ENCODE measurements at regions not wholly inside any gene's neighbourhood (a gene's known extent, or its start where the extent isn't known, plus 50 kb on each side); places are given as distances from the start of the nearest gene placed in this dataset.

GRCh38 chr3:95272781-95273180, 1209.9 kb downstream of the NSUN3 start:
- Histone ChIP-seq H2BK5ac (ENCODE audit: low read depth, low read length, poor library complexity, severe bottlenecking) (no peak overlapping the region), H3K18ac (ENCODE audit: low read depth in 1 of 2, low read length in 2 of 2) (no peak overlapping the region), H3K4me3 (ENCODE audit: insufficient read depth in 1 of 2, low read depth in 1 of 2, low read length in 2 of 2) (no peak overlapping the region), H3K9ac (ENCODE audit: low read length) (no peak overlapping the region), H2AFZ (ENCODE audit: low read depth, low read length) (no peak overlapping the region), H3K27me3 (ENCODE audit: control insufficient read depth in 1 of 2, insufficient read depth in 1 of 2, low read length in 2 of 2) (no peaks in the 10 kb centered on the region), H4K8ac (ENCODE audit: low read length) (no peak overlapping the region), H3K27ac (ENCODE audit: low read length, poor library complexity, severe bottlenecking) (no peak overlapping the region), H2BK15ac (ENCODE audit: low read depth, poor library complexity, severe bottlenecking) (no peak overlapping the region), H3K79me1 (replicated peaks; ENCODE audit: low read length, poor library complexity, severe bottlenecking) (no peaks in the 10 kb centered on the region), H3K23ac (ENCODE audit: low read length in 2 of 2) (no peak overlapping the region), H2BK12ac (ENCODE audit: low read length in 2 of 2) (no peak overlapping the region), H3K4me2 (ENCODE audit: low read length, poor library complexity, severe bottlenecking) (no peak overlapping the region), H3K14ac (ENCODE audit: low read length in 2 of 2) (no peak overlapping the region), H2BK120ac (ENCODE audit: low read depth, low read length) (no peak overlapping the region), H4K91ac (ENCODE audit: low read length) (no peak overlapping the region), H3K9me3 (ENCODE audit: control insufficient read depth, low read length) (no peaks in the 10 kb centered on the region), H3K4ac (ENCODE audit: low read depth in 1 of 2, low read length in 2 of 2) (no peak overlapping the region), H2AK5ac (ENCODE audit: low read length, severe bottlenecking) (no peak overlapping the region), H3K36me3 (ENCODE audit: control insufficient read depth in 1 of 2, insufficient read depth in 2 of 2, low read depth in 1 of 2, low read length in 2 of 2) (no peaks in the 10 kb centered on the region), H3K4me1 (ENCODE audit: control insufficient read depth, insufficient read depth, low read depth, low read length) (no peaks in the 10 kb centered on the region)
- 100% methylated on average over 1 of the region's 2 CpGs for WGBS
- DNase-seq = no peak

- no peaks in the 10 kb centered on the region for H3K4me1 ChIP-seq (ENCODE audit: control insufficient read depth, insufficient read depth, low read depth, low read length)
- H3K4me2 ChIP-seq (ENCODE audit: low read length, poor library complexity, severe bottlenecking) = no peak overlapping the region
- H3K9me3 ChIP-seq (ENCODE audit: control insufficient read depth, low read length) = no peaks in the 10 kb centered on the region
- H3K4ac ChIP-seq (ENCODE audit: low read depth in 1 of 2, low read length in 2 of 2) = no peak overlapping the region
- no peak for DNase-seq
- no peaks in the 10 kb centered on the region for H3K27me3 ChIP-seq (ENCODE audit: control insufficient read depth in 1 of 2, insufficient read depth in 1 of 2, low read length in 2 of 2)
- H3K23ac ChIP-seq (ENCODE audit: low read length in 2 of 2) = no peak overlapping the region
- no peak overlapping the region for H2BK5ac ChIP-seq (ENCODE audit: low read depth, low read length, poor library complexity, severe bottlenecking)
- no peak overlapping the region for H2BK120ac ChIP-seq (ENCODE audit: low read depth, low read length)
- H3K9ac ChIP-seq (ENCODE audit: low read length) = no peak overlapping the region
- no peak overlapping the region for H3K18ac ChIP-seq (ENCODE audit: low read depth in 1 of 2, low read length in 2 of 2)
- H3K27ac ChIP-seq (ENCODE audit: low read length, poor library complexity, severe bottlenecking) = no peak overlapping the region
- no peak overlapping the region for H4K91ac ChIP-seq (ENCODE audit: low read length)
- no peaks in the 10 kb centered on the region for H3K79me1 ChIP-seq (replicated peaks; ENCODE audit: low read length, poor library complexity, severe bottlenecking)
- no peak overlapping the region for H3K4me3 ChIP-seq (ENCODE audit: insufficient read depth in 1 of 2, low read depth in 1 of 2, low read length in 2 of 2)
- H2BK15ac ChIP-seq (ENCODE audit: low read depth, poor library complexity, severe bottlenecking) = no peak overlapping the region
- no peak overlapping the region for H2AK5ac ChIP-seq (ENCODE audit: low read length, severe bottlenecking)
- no peak overlapping the region for H4K8ac ChIP-seq (ENCODE audit: low read length)
- H2BK12ac ChIP-seq (ENCODE audit: low read length in 2 of 2) = no peak overlapping the region
- H2AFZ ChIP-seq (ENCODE audit: low read depth, low read length) = no peak overlapping the region
- WGBS = no CpG with 5 or more reads among the region's 3 CpGs
- no peak overlapping the region for H3K14ac ChIP-seq (ENCODE audit: low read length in 2 of 2)
- no peaks in the 10 kb centered on the region for H3K36me3 ChIP-seq (ENCODE audit: control insufficient read depth in 1 of 2, insufficient read depth in 2 of 2, low read depth in 1 of 2, low read length in 2 of 2)
These were observed 1214.8 kb downstream of the NSUN3 start for GRCh38 chr3:95277613-95278012.

GRCh38 chr3:95280711-95281352, 1218.0 kb downstream of the NSUN3 start:
- H3K4ac ChIP-seq (ENCODE audit: low read depth in 1 of 2, low read length in 2 of 2) = no peak overlapping the region
- H3K27me3 ChIP-seq (ENCODE audit: control insufficient read depth in 1 of 2, insufficient read depth in 1 of 2, low read length in 2 of 2) = no peaks in the 10 kb centered on the region
- H2BK120ac ChIP-seq (ENCODE audit: low read depth, low read length) = no peak overlapping the region
- H3K79me1 ChIP-seq (replicated peaks; ENCODE audit: low read length, poor library complexity, severe bottlenecking) = no peaks in the 10 kb centered on the region
- H4K8ac ChIP-seq (ENCODE audit: low read length) = no peak overlapping the region
- no peak for DNase-seq
- no peak overlapping the region for H3K9ac ChIP-seq (ENCODE audit: low read length)
- no peak overlapping the region for H3K18ac ChIP-seq (ENCODE audit: low read depth in 1 of 2, low read length in 2 of 2)
- peak overlapping the region; percentile 68 for H3K27ac ChIP-seq (ENCODE audit: low read length, poor library complexity, severe bottlenecking)
- no peak overlapping the region for H3K4me3 ChIP-seq (ENCODE audit: insufficient read depth in 1 of 2, low read depth in 1 of 2, low read length in 2 of 2)
- H3K4me2 ChIP-seq (ENCODE audit: low read length, poor library complexity, severe bottlenecking) = no peak overlapping the region
- no peak overlapping the region for H2AK5ac ChIP-seq (ENCODE audit: low read length, severe bottlenecking)
- no peak overlapping the region for H4K91ac ChIP-seq (ENCODE audit: low read length)
- H2AFZ ChIP-seq (ENCODE audit: low read depth, low read length) = no peak overlapping the region
- H2BK5ac ChIP-seq (ENCODE audit: low read depth, low read length, poor library complexity, severe bottlenecking) = peak overlapping the region; percentile 8
- no peak overlapping the region for H3K14ac ChIP-seq (ENCODE audit: low read length in 2 of 2)
- H3K23ac ChIP-seq (ENCODE audit: low read length in 2 of 2) = no peak overlapping the region
- H3K36me3 ChIP-seq (ENCODE audit: control insufficient read depth in 1 of 2, insufficient read depth in 2 of 2, low read depth in 1 of 2, low read length in 2 of 2) = no peaks in the 10 kb centered on the region
- no peak overlapping the region for H2BK15ac ChIP-seq (ENCODE audit: low read depth, poor library complexity, severe bottlenecking)
- 86% methylated on average over 1 of the region's 3 CpGs for WGBS
- no peaks in the 10 kb centered on the region for H3K4me1 ChIP-seq (ENCODE audit: control insufficient read depth, insufficient read depth, low read depth, low read length)
- no peak overlapping the region for H2BK12ac ChIP-seq (ENCODE audit: low read length in 2 of 2)
- no peaks in the 10 kb centered on the region for H3K9me3 ChIP-seq (ENCODE audit: control insufficient read depth, low read length)

- no peak overlapping the region for H3K18ac ChIP-seq (ENCODE audit: low read depth in 1 of 2, low read length in 2 of 2)
- no peak overlapping the region for H2BK15ac ChIP-seq (ENCODE audit: low read depth, poor library complexity, severe bottlenecking)
- H3K27me3 ChIP-seq (ENCODE audit: control insufficient read depth in 1 of 2, insufficient read depth in 1 of 2, low read length in 2 of 2) = no peaks in the 10 kb centered on the region
- H3K79me1 ChIP-seq (replicated peaks; ENCODE audit: low read length, poor library complexity, severe bottlenecking) = no peaks in the 10 kb centered on the region
- no peak overlapping the region for H2AK5ac ChIP-seq (ENCODE audit: low read length, severe bottlenecking)
- no peak overlapping the region for H3K27ac ChIP-seq (ENCODE audit: low read length, poor library complexity, severe bottlenecking)
- H4K91ac ChIP-seq (ENCODE audit: low read length) = no peak overlapping the region
- peak; percentile 19 for DNase-seq
- no peak overlapping the region for H2BK12ac ChIP-seq (ENCODE audit: low read length in 2 of 2)
- H3K4me3 ChIP-seq (ENCODE audit: insufficient read depth in 1 of 2, low read depth in 1 of 2, low read length in 2 of 2) = no peak overlapping the region
- H3K36me3 ChIP-seq (ENCODE audit: control insufficient read depth in 1 of 2, insufficient read depth in 2 of 2, low read depth in 1 of 2, low read length in 2 of 2) = no peaks in the 10 kb centered on the region
- H3K14ac ChIP-seq (ENCODE audit: low read length in 2 of 2) = no peak overlapping the region
- no peak overlapping the region for H2BK120ac ChIP-seq (ENCODE audit: low read depth, low read length)
- no peak overlapping the region for H4K8ac ChIP-seq (ENCODE audit: low read length)
- no peaks in the 10 kb centered on the region for H3K9me3 ChIP-seq (ENCODE audit: control insufficient read depth, low read length)
- no CpG with 5 or more reads among the region's 2 CpGs for WGBS
- H3K4ac ChIP-seq (ENCODE audit: low read depth in 1 of 2, low read length in 2 of 2) = no peak overlapping the region
- no peak overlapping the region for H3K9ac ChIP-seq (ENCODE audit: low read length)
- no peak overlapping the region for H2AFZ ChIP-seq (ENCODE audit: low read depth, low read length)
- no peak overlapping the region for H3K23ac ChIP-seq (ENCODE audit: low read length in 2 of 2)
- H3K4me2 ChIP-seq (ENCODE audit: low read length, poor library complexity, severe bottlenecking) = no peak overlapping the region
- no peaks in the 10 kb centered on the region for H3K4me1 ChIP-seq (ENCODE audit: control insufficient read depth, insufficient read depth, low read depth, low read length)
- no peak overlapping the region for H2BK5ac ChIP-seq (ENCODE audit: low read depth, low read length, poor library complexity, severe bottlenecking)
These were observed 1226.4 kb downstream of the NSUN3 start for GRCh38 chr3:95289295-95289694.
